ENCODE measurements at regions not wholly inside any gene's neighbourhood (a gene's known extent, or its start where the extent isn't known, plus 50 kb on each side); places are given as distances from the start of the nearest gene placed in this dataset.
A peak's percentile ranks its signal among the peaks of the same experiment; 100 is the strongest.

DNA sequence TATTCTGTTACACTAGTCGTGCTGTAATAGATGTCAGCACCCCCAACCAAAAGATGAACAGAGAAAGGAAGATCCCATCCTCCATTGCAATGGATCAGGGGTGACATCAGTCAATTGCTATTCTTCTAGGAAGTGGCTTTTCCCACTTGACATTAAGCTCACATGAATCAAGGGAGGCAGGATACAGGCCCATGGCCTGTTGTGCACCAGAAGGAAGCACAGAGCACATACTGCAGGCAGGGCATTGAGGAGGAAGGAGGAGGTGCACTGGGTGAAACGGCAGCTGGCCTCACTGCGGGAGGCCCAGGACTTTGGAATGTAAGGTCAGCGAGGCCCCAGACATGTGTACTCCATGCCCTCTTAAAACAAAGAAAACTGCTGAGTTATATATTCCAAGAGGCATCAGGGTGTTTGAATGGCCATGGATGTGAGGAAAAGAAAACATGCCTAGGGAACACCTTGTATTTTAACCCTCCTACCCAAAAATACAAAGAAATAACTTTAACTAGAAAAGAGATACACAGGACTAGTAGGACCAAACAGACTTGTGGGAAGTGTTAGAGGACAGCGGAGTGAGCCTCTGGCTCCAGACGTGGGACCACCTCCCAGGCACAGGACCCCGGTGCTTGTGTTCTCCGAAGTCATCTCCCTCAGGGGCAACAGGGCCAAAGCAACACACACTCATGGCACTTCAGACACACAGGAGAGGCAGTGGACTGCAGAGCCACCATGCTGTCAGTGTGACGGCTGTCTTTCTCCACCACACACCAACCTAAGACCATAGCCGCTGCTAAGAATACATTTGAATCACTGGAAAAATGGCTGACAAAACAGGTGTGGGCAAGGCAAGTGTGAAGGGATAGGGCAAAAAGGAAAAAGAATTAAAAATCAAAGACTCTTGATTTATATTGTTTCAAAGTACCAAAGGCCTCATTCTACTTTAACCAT, 51.4 kb upstream of the RIOK3 start (continued):
- TF ChIP-seq E2F1 (CRISPR knock-in tag; IDR thresholded peaks at IDR 0.05) (no peak), RBFOX2 (IDR thresholded peaks at IDR 0.05; ENCODE audit: low read depth, low read length) (no peak), MEF2D (CRISPR knock-in tag; IDR thresholded peaks at IDR 0.05) (peak; percentile 55; the same call in 1 of the 2 replicates), ZNF383 (CRISPR knock-in tag; IDR thresholded peaks at IDR 0.05; ENCODE audit: borderline replicate concordance) (no peak), HMGXB4 (CRISPR knock-in tag; IDR thresholded peaks at IDR 0.05; ENCODE audit: borderline replicate concordance in 1 of 2, low read depth in 1 of 2) (peak; percentile 28 to 52; a peak in 2 of 4 replicates), ZKSCAN8 (CRISPR knock-in tag; IDR thresholded peaks at IDR 0.05; ENCODE audit: borderline replicate concordance) (no peak; the same call in 1 of the 2 replicates), SP5 (CRISPR knock-in tag; IDR thresholded peaks at IDR 0.05; ENCODE audit: borderline replicate concordance, low read depth) (peak; percentile 63; the same call in 1 of the 2 replicates), ZFX (CRISPR knock-in tag; IDR thresholded peaks at IDR 0.05; ENCODE audit: low read depth) (peak; percentile 75), ZNF792 (CRISPR knock-in tag; IDR thresholded peaks at IDR 0.05) (no peak), ATAD3A (CRISPR knock-in tag; IDR thresholded peaks at IDR 0.05) (no peak), ATF7 (IDR thresholded peaks at IDR 0.05) (no peak), ATF7 (CRISPR knock-in tag; IDR thresholded peaks at IDR 0.05) (peak; percentile 21; the same call in 1 of the 2 replicates), ZNF788 (CRISPR knock-in tag; IDR thresholded peaks at IDR 0.05; ENCODE audit: borderline replicate concordance) (no peak; the same call in 1 of the 2 replicates), CEBPG (CRISPR knock-in tag; IDR thresholded peaks at IDR 0.05) (peak; percentile 41; the same call in 1 of the 2 replicates), ZNF775 (CRISPR knock-in tag; IDR thresholded peaks at IDR 0.05; ENCODE audit: borderline replicate concordance) (no peak), SALL2 (CRISPR knock-in tag; IDR thresholded peaks at IDR 0.05) (no peak), ZNF790 (CRISPR knock-in tag; IDR thresholded peaks at IDR 0.05; ENCODE audit: borderline replicate concordance) (no peak), ZNF670 (CRISPR knock-in tag; IDR thresholded peaks at IDR 0.05; ENCODE audit: borderline replicate concordance) (peak; percentile 80; the same call in 1 of the 2 replicates), EHMT2 (IDR thresholded peaks at IDR 0.05; ENCODE audit: borderline replicate concordance, low read depth, low read length) (no peak; the same call in 1 of the 2 replicates), ZC3H4 (CRISPR knock-in tag; IDR thresholded peaks at IDR 0.05; ENCODE audit: borderline replicate concordance) (no peak), ZNF841 (CRISPR knock-in tag; IDR thresholded peaks at IDR 0.05; ENCODE audit: borderline replicate concordance) (no peak), ARHGAP35 (CRISPR knock-in tag; IDR thresholded peaks at IDR 0.05; ENCODE audit: borderline replicate concordance) (no peak)
- TF ChIP-seq, protein P1, sequence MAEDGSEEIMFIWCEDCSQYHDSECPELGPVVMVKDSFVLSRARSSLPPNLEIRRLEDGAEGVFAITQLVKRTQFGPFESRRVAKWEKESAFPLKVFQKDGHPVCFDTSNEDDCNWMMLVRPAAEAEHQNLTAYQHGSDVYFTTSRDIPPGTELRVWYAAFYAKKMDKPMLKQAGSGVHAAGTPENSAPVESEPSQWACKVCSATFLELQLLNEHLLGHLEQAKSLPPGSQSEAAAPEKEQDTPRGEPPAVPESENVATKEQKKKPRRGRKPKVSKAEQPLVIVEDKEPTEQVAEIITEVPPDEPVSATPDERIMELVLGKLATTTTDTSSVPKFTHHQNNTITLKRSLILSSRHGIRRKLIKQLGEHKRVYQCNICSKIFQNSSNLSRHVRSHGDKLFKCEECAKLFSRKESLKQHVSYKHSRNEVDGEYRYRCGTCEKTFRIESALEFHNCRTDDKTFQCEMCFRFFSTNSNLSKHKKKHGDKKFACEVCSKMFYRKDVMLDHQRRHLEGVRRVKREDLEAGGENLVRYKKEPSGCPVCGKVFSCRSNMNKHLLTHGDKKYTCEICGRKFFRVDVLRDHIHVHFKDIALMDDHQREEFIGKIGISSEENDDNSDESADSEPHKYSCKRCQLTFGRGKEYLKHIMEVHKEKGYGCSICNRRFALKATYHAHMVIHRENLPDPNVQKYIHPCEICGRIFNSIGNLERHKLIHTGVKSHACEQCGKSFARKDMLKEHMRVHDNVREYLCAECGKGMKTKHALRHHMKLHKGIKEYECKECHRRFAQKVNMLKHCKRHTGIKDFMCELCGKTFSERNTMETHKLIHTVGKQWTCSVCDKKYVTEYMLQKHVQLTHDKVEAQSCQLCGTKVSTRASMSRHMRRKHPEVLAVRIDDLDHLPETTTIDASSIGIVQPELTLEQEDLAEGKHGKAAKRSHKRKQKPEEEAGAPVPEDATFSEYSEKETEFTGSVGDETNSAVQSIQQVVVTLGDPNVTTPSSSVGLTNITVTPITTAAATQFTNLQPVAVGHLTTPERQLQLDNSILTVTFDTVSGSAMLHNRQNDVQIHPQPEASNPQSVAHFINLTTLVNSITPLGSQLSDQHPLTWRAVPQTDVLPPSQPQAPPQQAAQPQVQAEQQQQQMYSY (CRISPR knock-in tag; IDR thresholded peaks at IDR 0.05), result no peak
